HG02642 (cell line): ENCODE measurements at regions not wholly inside any gene's neighbourhood (a gene's known extent, or its start where the extent isn't known, plus 50 kb on each side); places are given as distances from the start of the nearest gene placed in this dataset.

ENCODE experiments used
- ATAC-seq: cut with Tn5 transposase; IDR thresholded peaks from one replicate; pipeline ENCODE4 v1.9.1; 2021; ENCODE audit warnings: mild to moderate bottlenecking; ENCODE audit not compliant: unreplicated experiment, poor library complexity

DNA sequence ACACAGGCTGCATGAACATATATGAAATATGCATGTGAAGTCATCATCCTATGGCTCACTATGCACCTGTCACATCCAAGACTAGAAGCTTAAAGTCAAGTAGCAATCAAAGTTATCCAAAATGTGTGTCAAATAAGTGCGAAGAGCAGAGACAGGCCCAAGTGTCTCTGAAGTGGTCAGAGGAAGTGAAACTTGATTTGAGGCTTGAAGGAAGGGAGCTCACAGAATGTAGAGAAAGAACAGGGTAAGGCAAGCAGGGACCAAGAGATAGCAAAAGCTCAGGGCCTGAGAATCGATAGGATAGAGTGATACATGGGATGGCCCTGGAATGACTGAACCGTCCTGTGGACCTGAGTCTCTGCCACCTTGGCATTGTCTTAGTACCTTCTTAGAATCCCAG lies 274.3 kb upstream of the TRPC7 start:
- no peak for ATAC-seq

DNA sequence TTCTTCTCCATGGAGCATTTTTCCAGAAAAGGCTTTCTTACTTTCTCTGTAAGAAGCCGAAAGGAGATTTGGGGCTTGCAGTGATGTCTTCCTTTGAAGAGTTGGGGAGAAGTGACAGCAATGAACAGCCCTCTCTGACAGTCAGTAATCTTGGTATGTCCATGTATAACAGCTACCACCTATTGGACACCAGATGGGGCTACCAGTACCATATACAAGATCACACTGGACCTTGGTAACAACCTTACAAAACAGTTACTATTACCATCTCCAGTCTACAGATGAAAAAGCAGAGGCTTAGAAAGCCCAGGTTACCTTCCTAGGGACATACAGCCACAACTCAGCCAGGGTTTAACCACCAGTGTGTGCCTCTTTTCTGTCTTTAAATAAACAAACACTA lies 272.7 kb upstream of the TRPC7 start:
- ATAC-seq: no peak

- ATAC-seq: no peak
These were observed 270.7 kb upstream of the TRPC7 start for GRCh38 chr5:136636001-136636400.

GRCh38 chr5:136631186-136631585 lies 265.8 kb upstream of the TRPC7 start:
- ATAC-seq: no peak

DNA sequence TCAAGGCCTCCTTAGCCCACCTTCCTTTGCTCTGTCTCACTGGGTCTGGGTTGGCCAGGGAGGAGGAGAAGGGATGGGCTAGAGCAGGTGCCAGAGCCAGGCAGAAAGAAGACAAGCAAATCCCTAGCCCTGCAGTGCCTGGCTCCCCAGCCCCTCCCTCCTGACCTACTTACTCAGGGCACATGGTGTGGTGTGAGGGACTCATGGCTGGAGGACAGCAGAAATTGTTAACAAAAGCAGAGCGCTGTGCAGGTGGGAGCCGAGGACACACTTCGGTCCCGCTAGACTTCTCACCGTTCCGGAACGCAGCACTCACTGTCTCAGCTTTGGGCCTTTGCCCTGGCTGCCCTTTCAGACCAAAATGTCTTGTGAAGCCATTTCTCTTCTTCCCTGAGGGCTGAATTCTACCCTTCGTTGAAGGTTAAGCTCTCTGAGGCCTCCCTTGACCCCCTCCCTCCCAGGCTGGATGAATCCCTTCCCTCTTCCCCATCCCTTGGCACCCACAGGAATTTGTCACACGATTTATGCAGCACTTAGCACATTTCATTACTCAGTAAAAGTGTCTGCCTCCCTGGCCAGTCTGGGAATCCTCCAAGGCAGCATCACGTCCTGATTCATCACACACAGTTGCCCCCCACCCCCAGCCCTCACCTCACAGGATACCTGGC lies 263.9 kb upstream of the TRPC7 start:
- no peak for ATAC-seq

DNA sequence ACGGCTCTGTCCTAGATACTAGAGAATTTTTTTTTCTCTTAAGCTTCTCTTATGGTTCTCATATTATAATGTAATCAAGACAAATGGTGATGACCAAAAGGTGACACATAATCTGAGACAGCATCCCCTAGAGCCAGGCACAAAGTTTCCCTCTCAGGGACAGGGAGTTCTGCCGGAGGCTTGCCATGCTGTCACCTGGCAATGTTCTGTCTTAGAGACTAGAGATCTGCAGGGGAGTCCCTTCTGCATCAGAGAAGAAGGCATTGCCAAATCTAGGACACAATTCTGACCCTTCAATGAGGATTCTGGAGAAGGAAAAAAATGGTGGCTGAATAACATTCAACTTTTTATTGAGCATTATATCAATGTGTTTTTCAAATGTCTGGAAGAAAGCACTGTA lies 261.2 kb upstream of the TRPC7 start:
- no peak for ATAC-seq

- no peak for ATAC-seq
These were observed 257.4 kb upstream of the TRPC7 start for GRCh38 chr5:136622747-136623146.

GRCh38 chr5:136621743-136622142 lies 256.4 kb upstream of the TRPC7 start:
- ATAC-seq: no peak

DNA sequence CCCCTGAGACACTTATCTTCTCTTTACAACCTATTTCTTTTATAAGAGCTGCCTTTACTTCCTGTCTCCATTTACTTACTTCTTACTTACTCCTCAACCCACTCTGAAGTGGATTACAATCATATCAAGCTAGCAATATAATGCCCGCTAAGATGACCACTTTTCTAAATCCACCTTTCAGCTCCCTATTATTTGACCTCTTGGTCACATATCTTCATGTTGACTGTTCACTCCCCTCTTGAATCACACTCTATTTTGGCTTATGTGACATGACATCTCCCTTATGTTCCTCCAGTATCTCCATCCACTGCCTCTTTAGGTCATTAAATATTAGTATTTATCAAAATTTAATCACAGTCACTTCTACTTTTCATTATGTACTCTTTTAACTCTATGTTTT lies 255.3 kb upstream of the TRPC7 start:
- ATAC-seq: no peak

DNA sequence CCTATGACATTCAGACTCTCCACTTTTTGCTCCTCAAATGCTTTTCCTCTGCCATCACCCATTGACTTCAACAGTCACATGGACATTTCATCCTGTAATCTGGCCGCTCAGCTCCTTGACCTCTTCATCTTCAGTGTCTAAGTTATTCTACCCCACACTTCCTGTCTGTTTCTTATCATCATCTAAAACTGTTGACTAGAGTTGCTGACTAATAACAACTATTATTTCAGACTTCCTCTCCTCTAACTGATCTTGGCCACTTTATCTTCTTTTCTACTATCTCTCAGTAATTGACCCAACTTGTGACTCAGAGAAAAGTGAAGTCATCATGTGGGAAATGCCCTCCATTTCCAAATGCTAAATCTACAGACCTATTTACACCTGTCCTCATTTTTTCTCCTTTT lies 254.7 kb upstream of the TRPC7 start:
- no peak for ATAC-seq

- no peak for ATAC-seq
These were observed 254.2 kb upstream of the TRPC7 start for GRCh38 chr5:136619556-136619955.

DNA sequence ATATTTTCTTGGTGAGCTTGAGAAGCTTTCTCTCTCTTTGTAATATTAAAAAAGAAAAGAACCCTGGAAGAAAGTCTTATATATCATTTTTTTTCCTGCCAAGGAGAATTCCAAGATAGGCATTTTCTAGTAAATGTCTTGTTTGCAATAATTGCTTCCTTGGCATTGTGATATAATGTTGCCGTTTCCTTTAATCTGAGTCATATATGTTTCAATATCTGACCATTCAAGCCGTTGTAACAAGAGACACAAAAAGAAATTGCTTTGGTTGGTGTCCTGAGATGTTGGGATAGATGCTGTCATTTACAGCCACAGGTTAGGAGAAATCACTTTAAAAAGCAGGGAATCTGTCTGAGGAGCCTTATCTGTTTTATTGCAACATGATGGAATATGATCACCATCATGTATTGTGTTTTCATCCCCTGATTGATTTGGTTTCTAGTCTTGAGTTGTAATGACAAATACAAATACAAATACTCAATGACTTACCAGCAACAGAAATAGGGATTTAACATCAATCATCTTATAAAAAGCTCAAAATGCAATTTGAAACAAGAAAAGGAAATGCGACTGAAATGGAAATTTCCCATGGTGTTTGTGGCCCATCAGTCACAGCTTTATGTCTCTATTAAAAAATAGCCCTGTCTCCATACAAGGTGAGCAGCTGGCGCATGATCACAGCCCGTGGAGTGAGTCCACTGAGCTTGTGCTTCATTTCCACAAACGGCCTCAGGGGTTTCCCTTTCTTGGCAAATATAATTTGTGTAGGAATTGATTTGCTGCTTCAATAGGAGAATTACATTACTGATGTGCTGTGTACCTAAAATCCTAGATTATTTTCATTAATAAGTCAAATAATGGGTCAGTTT lies 250.1 kb upstream of the TRPC7 start:
- no peak for ATAC-seq

- ATAC-seq: no peak
These were observed 247.9 kb upstream of the TRPC7 start for GRCh38 chr5:136613230-136613629.

DNA sequence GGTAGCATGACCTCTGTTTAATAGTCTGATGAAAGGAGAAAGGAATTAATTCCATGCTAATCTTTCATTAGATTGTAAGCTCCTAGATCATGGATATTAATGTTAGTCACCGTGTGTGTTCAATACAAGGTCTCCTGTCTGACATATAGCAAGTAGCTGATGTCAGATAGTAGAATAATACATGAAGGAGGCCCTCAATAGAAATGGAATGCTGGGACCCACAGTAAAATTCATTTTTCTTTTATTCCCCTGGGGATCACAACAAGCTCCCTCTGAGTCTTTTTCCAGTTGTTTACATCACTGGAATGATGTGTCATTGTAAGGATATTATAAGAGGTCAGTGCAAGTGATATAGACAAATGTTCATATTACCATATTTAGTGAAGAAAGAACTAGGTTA lies 240.3 kb upstream of the TRPC7 start:
- no peak for ATAC-seq

- no peak for ATAC-seq
These were observed 235.0 kb upstream of the TRPC7 start for GRCh38 chr5:136600306-136600705.

DNA sequence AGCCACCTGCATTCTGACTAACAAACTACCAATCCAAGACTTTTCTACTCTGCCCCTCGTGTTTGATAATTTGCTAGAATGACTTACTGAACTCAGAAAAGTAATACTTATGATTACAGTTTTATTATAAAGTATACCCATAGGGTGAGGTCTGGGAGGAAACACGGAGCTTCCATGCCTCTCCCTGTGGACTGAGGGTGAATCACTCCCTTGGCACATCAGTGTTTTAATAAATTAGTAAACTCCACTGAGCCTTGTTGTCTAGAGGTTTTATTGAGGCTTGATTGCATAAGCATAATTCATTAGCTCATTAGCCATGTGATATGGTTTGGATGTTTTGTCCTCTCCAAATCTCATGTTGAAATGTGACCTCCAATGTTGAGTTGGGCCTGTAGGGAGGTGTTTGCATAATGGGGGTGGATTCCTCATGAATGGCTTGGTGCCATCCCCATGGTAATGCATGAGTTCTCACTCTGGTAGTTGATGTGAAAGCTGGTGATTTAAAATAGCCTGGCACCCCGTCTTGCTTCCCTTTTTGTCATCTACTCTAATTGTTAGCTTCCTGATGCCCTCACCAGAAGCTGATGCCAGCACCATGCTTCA lies 233.6 kb upstream of the TRPC7 start:
- ATAC-seq: no peak

GRCh38 chr5:136594416-136594815 lies 229.1 kb upstream of the TRPC7 start:
- no peak for ATAC-seq

DNA sequence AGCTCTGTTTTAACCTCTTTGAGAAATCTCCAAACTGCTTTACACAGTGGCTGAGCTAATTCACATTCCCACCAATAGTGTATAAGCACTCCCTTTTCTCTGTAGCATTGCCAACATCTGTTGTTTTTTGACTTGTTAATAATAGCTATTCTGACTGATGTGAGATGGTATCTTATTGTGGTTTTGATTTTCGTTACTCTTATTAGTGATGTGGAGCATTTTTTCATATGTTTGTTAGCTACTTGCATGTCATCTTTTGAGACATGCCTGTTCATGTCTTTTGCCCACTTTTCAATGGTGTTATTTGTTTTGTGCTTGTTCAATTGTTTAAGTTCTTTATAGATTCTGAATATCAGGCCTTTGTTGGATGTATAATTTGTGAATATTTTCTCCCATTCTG lies 225.2 kb upstream of the TRPC7 start:
- ATAC-seq: no peak

DNA sequence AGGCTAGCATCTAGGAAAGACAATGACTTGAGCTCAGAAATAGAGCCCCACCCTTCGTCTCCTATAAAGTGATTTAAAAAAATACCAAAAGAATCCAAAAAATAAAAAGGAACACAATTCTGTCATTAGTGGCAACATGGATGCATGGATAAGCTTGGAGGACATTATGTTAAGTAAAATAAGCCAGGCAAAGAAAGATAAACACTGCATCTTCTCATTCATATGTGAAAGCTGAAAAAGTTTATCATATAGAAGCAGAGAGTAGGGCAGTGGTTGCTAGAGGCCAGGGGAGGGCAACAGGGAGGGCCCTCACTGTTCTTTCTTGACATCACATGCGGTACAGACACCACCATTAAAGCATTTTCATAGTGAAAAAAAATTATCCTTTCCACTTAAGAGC lies 220.9 kb upstream of the TRPC7 start:
- ATAC-seq: no peak

GRCh38 chr5:136584474-136584873 lies 219.1 kb upstream of the TRPC7 start:
- no peak for ATAC-seq

- ATAC-seq: no peak
These were observed 213.9 kb upstream of the TRPC7 start for GRCh38 chr5:136579238-136579637.
